Jurkat, Clone E6-1 (cell line): ENCODE measurements at regions not wholly inside any gene's neighbourhood (a gene's known extent, or its start where the extent isn't known, plus 50 kb on each side); places are given as distances from the start of the nearest gene placed in this dataset.

Experiments
- DNase-seq: peaks from one replicate; pipeline ENCODE4 v3.0.0-alpha.2; 2011; ENCODE audit warnings: low read depth, low spot score
- H3K4me3 ChIP-seq: 2 replicates; pipeline ENCODE4 v1.5.1; 2011; ENCODE audit warnings: mild to moderate bottlenecking, low read length, control low read depth, moderate library complexity

GRCh38 chr12:34350092-34351041 lies 328.1 kb downstream of the ALG10 start:
- no peak for DNase-seq
- H3K4me3 ChIP-seq = no peak overlapping the region

- no peak overlapping the region for H3K4me3 ChIP-seq
- DNase-seq = no peak
Measured at GRCh38 chr12:34352098-34352497, 329.8 kb downstream of the ALG10 start.

GRCh38 chr12:34354239-34355200 lies 332.2 kb downstream of the ALG10 start:
- DNase-seq = no peak
- H3K4me3 ChIP-seq = no peak overlapping the region

DNA sequence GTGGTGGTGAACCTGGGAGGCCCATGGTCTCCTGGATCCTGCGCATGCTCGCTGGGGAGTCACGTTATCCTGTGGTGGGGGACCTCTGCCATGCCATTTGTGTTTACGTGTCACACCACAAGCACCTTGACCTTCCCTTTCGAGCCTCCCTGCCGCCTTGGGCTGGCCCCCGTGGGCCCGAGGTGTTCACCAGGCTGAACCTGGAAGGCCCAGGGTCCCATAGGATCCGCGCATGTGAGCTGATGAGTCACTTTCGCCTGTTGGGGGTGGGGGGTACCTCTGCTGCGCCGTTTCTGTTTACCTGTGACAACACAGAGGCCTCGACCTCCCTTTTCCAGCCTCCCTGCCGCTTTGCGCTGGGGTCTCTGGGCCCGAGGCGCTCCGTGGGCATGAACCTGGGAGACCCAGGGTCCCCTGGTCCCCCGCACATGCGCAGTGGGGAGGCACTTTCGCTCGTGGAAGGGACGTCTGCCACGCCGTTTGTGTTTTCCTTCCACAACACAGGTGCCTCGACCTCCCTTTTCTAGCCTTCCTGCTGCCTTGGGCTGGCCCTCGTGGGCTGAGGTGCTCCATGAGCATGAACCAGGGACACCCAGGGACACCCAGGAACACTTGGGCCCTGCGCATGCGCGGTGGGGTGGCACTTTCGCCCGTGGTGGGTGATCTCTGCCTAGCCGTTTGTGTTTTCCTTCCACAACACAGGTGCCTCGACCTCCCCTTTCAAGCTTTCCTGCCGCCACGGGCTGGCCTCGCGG lies 334.1 kb downstream of the ALG10 start:
- H3K4me3 ChIP-seq = no peak overlapping the region
- DNase-seq = no peak

DNA sequence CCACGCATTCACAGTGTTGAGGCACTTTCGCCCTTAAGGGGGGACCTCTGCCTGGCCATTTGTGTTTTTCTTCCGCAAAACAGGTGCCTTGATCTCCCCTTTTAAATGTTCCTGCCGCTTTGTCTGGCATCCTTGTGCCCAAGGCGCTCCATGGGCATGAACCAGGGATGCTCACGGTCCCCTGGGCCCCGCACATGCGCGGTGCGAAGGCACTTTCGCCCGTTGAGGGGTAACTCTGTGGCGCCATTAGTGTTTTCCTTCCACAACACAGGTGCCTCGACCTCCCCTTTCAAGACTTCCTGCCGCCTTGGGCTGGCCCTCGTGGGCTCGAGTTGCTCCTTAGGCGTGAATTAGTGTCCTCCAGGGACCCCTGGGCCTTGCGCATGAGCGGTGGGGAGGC lies 335.5 kb downstream of the ALG10 start:
- DNase-seq = no peak
- H3K4me3 ChIP-seq = no peak overlapping the region

GRCh38 chr12:34358198-34358597 lies 335.9 kb downstream of the ALG10 start:
- DNase-seq = no peak

DNA sequence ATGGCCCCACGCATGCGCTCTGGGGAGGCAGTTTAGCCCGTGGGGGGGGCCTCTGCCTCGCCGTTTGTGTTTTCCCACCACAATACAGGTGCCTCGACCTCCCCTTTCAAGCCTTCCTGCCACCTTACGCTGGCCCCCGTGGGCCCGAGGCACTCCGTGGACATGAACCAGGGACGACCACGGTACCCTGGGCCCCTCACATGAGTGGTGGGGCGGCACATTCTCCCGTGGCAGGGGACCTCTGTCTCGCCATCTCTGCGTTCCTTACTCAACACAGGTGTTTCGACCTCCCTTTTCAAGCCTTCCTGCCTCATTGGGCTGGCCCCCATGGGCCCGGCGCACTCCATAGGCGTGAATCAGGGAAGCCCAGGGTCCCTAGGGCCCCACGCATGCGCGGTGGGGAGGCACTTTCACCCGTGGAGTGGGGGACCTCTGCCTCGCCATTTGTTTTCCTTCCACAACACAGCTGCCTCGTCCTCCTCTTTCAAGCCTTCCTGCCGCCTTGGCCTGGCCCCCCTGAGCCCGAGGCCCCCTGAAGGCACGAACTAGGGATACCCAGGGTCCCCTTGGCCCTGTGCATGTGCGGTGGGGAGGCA lies 339.5 kb downstream of the ALG10 start:
- no peak overlapping the region for H3K4me3 ChIP-seq
- DNase-seq = no peak

More at GRCh38 chr12:34358198-34358597, 335.9 kb downstream of the ALG10 start:
- no peak overlapping the region for H3K4me3 ChIP-seq

DNA sequence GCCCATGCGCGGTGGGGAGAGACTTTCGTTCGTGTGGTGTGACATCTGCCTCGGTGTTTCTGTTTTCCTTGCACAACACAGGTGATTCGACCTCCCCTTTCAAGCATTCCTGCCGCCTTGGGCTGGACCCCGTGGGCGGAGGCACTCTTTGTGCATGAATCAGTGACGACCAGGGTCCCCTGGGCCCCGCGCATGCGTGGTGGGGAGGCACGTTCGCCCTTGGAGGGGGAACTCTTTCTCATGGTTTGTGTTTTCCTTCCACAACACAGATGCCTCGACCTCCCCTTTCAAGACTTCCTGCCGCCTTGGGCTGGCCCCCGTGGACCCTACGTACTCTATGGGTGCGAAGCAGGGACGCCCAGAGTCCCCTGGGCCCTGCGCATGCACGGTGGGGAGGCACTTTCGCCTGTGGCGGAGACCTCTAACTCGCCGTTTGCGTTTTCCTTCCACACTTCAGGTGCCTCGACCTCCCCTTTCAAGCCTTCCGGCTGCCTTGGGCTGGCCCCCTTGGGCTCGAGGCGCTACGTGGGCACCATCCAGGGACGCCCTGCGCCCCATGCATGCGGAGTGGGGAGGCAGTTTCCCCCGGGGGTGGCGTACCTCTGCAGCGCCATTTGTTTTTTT lies 340.9 kb downstream of the ALG10 start:
- H3K4me3 ChIP-seq = no peak overlapping the region
- no peak for DNase-seq

DNA sequence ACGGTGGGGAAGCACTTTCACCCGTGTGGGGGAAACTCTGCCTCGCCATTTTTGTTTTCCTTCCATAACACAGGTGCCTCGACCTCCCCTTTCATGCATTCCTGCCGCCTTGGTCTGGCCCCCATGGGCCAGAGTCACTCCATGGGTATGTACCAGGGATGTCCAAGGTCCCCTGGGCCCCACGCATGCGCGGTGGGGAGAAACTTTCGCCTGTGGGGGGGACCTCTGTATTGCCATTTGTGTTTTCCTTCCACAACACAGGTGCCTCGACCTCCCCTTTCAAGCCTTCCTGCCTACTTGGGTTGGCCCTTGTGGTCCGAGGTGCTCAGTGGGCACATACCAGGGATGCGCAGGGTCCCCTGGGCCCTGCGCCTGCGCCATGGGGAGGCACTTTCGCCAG lies 345.8 kb downstream of the ALG10 start:
- H3K4me3 ChIP-seq = no peak overlapping the region
- no peak for DNase-seq

GRCh38 chr12:34371050-34371449 lies 348.8 kb downstream of the ALG10 start:
- no peak for DNase-seq
- no peak overlapping the region for H3K4me3 ChIP-seq

- DNase-seq = no peak
Measured at GRCh38 chr12:34372003-34372402, 349.7 kb downstream of the ALG10 start.

GRCh38 chr12:34373926-34374325 lies 351.6 kb downstream of the ALG10 start:
- no peak overlapping the region for H3K4me3 ChIP-seq
- DNase-seq = no peak

More at GRCh38 chr12:34372003-34372402, 349.7 kb downstream of the ALG10 start:
- no peak overlapping the region for H3K4me3 ChIP-seq

DNA sequence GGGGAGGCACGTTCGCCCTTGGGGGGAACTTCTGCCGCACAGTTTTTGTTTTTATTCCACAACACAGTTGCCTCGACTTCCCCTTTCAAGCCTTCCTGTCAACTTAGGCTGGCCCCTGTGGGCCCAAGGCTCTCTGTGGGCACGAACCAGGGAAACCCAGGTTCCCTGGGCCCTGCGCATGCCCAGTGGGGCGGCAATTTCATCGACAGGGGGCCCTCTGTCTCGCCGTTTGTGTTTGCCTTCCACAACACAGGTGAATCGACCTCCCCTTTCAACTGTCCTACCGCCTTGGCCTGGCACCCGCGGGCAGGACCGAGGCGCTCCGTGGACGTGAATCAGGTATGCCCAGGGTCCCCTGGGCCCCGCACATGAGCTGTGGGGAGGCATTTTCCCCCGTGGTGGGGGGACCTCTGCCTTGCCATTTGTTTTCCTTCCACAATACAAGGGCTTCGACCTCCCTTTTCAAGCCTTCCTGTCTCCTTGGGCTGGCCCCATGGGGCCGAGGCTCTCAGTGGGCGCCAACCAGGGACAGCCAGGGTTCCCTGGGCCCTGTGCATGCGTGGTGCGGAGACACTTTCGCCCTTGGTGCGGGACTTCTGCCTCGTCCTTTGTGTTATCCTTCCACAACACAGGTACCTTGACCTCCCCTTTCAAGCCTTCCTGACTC lies 354.0 kb downstream of the ALG10 start:
- no peak for DNase-seq
- H3K4me3 ChIP-seq = no peak overlapping the region

- H3K4me3 ChIP-seq = no peak overlapping the region
Measured at GRCh38 chr12:34377243-34378035, 355.1 kb downstream of the ALG10 start.

GRCh38 chr12:34379142-34379541 lies 356.8 kb downstream of the ALG10 start:
- H3K4me3 ChIP-seq = no peak overlapping the region
- no peak for DNase-seq

More at GRCh38 chr12:34377243-34378035, 355.1 kb downstream of the ALG10 start:
- DNase-seq = no peak

- DNase-seq = no peak
Measured at GRCh38 chr12:34384693-34385092, 362.4 kb downstream of the ALG10 start.

GRCh38 chr12:34386016-34386415 lies 363.7 kb downstream of the ALG10 start:
- no peak overlapping the region for H3K4me3 ChIP-seq
- no peak for DNase-seq

More at GRCh38 chr12:34384693-34385092, 362.4 kb downstream of the ALG10 start:
- H3K4me3 ChIP-seq = no peak overlapping the region
